ENCODE measurements at regions not wholly inside any gene's neighbourhood (a gene's known extent, or its start where the extent isn't known, plus 50 kb on each side); places are given as distances from the start of the nearest gene placed in this dataset.

- no peaks in the 10 kb centered on the region for H3K79me2 ChIP-seq (ENCODE audit: control insufficient read depth, insufficient read depth, low read length)
- H3K4me2 ChIP-seq (ENCODE audit: extremely low read depth, insufficient read depth, low read length) = no peak overlapping the region
- H3K9ac ChIP-seq (ENCODE audit: insufficient read depth, low read length) = no peak overlapping the region
- no peak overlapping the region for H3K27ac ChIP-seq (ENCODE audit: insufficient read depth, low read length)
- no peaks in the 10 kb centered on the region for H3K36me3 ChIP-seq (ENCODE audit: control insufficient read depth, insufficient read depth, low read length)
- H3K27me3 ChIP-seq (ENCODE audit: control insufficient read depth, insufficient read depth, low read length) = no peaks in the 10 kb centered on the region
- no peaks in the 10 kb centered on the region for H4K20me1 ChIP-seq (ENCODE audit: control insufficient read depth, extremely low read depth, insufficient read depth, low read length)
- H3K4me3 ChIP-seq (replicated peaks in 1 of 4; ENCODE audit: control extremely low read depth in 1 of 4, insufficient read depth in 1 of 4, low read depth in 3 of 4, low read length in 4 of 4) = no peak overlapping the region
- no peaks in the 10 kb centered on the region for H3K4me1 ChIP-seq (ENCODE audit: control insufficient read depth, extremely low read depth, insufficient read depth, low read length)
- DNase-seq (ENCODE audit: low read depth in 2 of 2) = peak; percentile 51 to 90
- TF ChIP-seq CTCF (conservative IDR thresholded peaks at IDR 0.05 in 1 of 2, IDR thresholded peaks at IDR 0.05 in 1 of 2; ENCODE audit: low read depth in 1 of 2, low read length in 2 of 2) = no peak
- TF ChIP-seq EZH2 (IDR thresholded peaks at IDR 0.05; ENCODE audit: low read length, missing control alignments) = no peak
- H3K9me3 ChIP-seq (ENCODE audit: control insufficient read depth, insufficient read depth, low read depth, low read length) = no peaks in the 10 kb centered on the region
- H2AFZ ChIP-seq (ENCODE audit: low read length) = no peak overlapping the region
Observed at GRCh38 chr13:50375792-50376191, 360.5 kb downstream of the KCNRG start.

- Histone ChIP-seq H3K27me3 (ENCODE audit: control insufficient read depth, insufficient read depth, low read length) (no peaks in the 10 kb centered on the region), H3K79me2 (ENCODE audit: control insufficient read depth, insufficient read depth, low read length) (no peaks in the 10 kb centered on the region), H3K9me3 (ENCODE audit: control insufficient read depth, insufficient read depth, low read depth, low read length) (no peaks in the 10 kb centered on the region), H3K4me2 (ENCODE audit: extremely low read depth, insufficient read depth, low read length) (no peak overlapping the region), H2AFZ (ENCODE audit: low read length) (no peak overlapping the region), H3K9ac (ENCODE audit: insufficient read depth, low read length) (no peak overlapping the region), H3K27ac (ENCODE audit: insufficient read depth, low read length) (no peak overlapping the region), H3K36me3 (ENCODE audit: control insufficient read depth, insufficient read depth, low read length) (no peaks in the 10 kb centered on the region), H3K4me3 (replicated peaks in 1 of 4; ENCODE audit: control extremely low read depth in 1 of 4, insufficient read depth in 1 of 4, low read depth in 3 of 4, low read length in 4 of 4) (no peak overlapping the region), H3K4me1 (ENCODE audit: control insufficient read depth, extremely low read depth, insufficient read depth, low read length) (no peaks in the 10 kb centered on the region), H4K20me1 (ENCODE audit: control insufficient read depth, extremely low read depth, insufficient read depth, low read length) (no peaks in the 10 kb centered on the region)
- no peak for DNase-seq (ENCODE audit: low read depth in 2 of 2)
- TF ChIP-seq CTCF (conservative IDR thresholded peaks at IDR 0.05 in 1 of 2, IDR thresholded peaks at IDR 0.05 in 1 of 2; ENCODE audit: low read depth in 1 of 2, low read length in 2 of 2) = no peak
- no peak for TF ChIP-seq EZH2 (IDR thresholded peaks at IDR 0.05; ENCODE audit: low read length, missing control alignments)
Observed at GRCh38 chr13:50376895-50377575, 361.8 kb downstream of the KCNRG start.

GRCh38 chr13:50377726-50378270 lies 362.6 kb downstream of the KCNRG start:
- DNase-seq (ENCODE audit: low read depth in 2 of 2) = no peak
- no peak overlapping the region for H3K4me2 ChIP-seq (ENCODE audit: extremely low read depth, insufficient read depth, low read length)
- TF ChIP-seq CTCF (conservative IDR thresholded peaks at IDR 0.05 in 1 of 2, IDR thresholded peaks at IDR 0.05 in 1 of 2; ENCODE audit: low read depth in 1 of 2, low read length in 2 of 2) = no peak
- no peak for TF ChIP-seq EZH2 (IDR thresholded peaks at IDR 0.05; ENCODE audit: low read length, missing control alignments)
- H2AFZ ChIP-seq (ENCODE audit: low read length) = no peak overlapping the region
- H3K27me3 ChIP-seq (ENCODE audit: control insufficient read depth, insufficient read depth, low read length) = no peaks in the 10 kb centered on the region
- no peaks in the 10 kb centered on the region for H3K79me2 ChIP-seq (ENCODE audit: control insufficient read depth, insufficient read depth, low read length)
- H3K4me1 ChIP-seq (ENCODE audit: control insufficient read depth, extremely low read depth, insufficient read depth, low read length) = no peaks in the 10 kb centered on the region
- H3K27ac ChIP-seq (ENCODE audit: insufficient read depth, low read length) = no peak overlapping the region
- no peaks in the 10 kb centered on the region for H3K9me3 ChIP-seq (ENCODE audit: control insufficient read depth, insufficient read depth, low read depth, low read length)
- H3K9ac ChIP-seq (ENCODE audit: insufficient read depth, low read length) = no peak overlapping the region
- H3K36me3 ChIP-seq (ENCODE audit: control insufficient read depth, insufficient read depth, low read length) = no peaks in the 10 kb centered on the region
- H4K20me1 ChIP-seq (ENCODE audit: control insufficient read depth, extremely low read depth, insufficient read depth, low read length) = no peaks in the 10 kb centered on the region
- H3K4me3 ChIP-seq (replicated peaks in 1 of 4; ENCODE audit: control extremely low read depth in 1 of 4, insufficient read depth in 1 of 4, low read depth in 3 of 4, low read length in 4 of 4) = no peak overlapping the region

All from fibroblast of lung (primary cell).